GM20000 (cell line): ENCODE measurements at regions not wholly inside any gene's neighbourhood (a gene's known extent, or its start where the extent isn't known, plus 50 kb on each side); places are given as distances from the start of the nearest gene placed in this dataset.
"Not testable (repeated sequence)": the region's sequence is repeated elsewhere in the genome, so short reads cannot be mapped to it uniquely, and the experiment has no call there.

ENCODE experiments used
- DNase-seq: peaks from one replicate; pipeline ENCODE4 v3.0.0; 2012; ENCODE audit warnings: low spot score
- TF ChIP-seq, protein P1 (sequence below): IDR thresholded peaks from 2 replicates; pipeline ENCODE4 v1.5.1; 2012; ENCODE audit warnings: mild to moderate bottlenecking, control low read depth; ENCODE audit errors: extremely low read depth, missing control alignments

- TF ChIP-seq, protein P1, sequence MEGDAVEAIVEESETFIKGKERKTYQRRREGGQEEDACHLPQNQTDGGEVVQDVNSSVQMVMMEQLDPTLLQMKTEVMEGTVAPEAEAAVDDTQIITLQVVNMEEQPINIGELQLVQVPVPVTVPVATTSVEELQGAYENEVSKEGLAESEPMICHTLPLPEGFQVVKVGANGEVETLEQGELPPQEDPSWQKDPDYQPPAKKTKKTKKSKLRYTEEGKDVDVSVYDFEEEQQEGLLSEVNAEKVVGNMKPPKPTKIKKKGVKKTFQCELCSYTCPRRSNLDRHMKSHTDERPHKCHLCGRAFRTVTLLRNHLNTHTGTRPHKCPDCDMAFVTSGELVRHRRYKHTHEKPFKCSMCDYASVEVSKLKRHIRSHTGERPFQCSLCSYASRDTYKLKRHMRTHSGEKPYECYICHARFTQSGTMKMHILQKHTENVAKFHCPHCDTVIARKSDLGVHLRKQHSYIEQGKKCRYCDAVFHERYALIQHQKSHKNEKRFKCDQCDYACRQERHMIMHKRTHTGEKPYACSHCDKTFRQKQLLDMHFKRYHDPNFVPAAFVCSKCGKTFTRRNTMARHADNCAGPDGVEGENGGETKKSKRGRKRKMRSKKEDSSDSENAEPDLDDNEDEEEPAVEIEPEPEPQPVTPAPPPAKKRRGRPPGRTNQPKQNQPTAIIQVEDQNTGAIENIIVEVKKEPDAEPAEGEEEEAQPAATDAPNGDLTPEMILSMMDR, result no peak
- no peak for DNase-seq
Observed at GRCh38 chr2:163155925-163156324, 317.4 kb upstream of the KCNH7 start.

DNA sequence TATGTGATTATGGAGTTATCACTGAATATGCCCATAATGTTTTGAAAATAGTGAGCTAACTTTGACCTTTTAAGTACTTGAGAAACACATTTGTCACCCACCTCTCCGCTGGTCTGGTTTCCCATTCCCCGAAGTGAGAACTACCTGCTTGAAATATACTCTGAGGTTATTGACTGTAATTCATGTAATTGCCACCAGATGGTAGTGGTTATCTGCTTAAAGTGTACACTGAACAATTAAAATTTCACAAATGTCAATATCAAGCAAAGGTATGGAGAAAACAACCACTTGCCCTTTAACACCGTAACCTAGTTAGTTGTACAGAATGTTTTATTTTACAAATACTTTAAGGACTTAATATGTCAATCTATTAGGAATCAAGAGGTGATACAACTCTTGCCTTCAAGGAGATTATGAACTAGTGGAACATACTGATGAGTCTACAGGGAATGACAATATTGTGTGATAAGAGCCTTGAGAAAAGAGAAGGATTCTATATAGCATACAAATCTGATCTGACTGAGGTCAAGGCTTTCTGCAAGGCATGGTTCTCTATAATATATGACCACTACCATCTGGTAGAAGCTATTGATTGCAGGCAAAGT, 316.8 kb upstream of the KCNH7 start:
- peak; percentile 19 for DNase-seq
- TF ChIP-seq, protein P1, result no peak

- TF ChIP-seq, protein P1, result no peak
- DNase-seq, result no peak
Observed at GRCh38 chr2:163142618-163143017, 304.1 kb upstream of the KCNH7 start.

GRCh38 chr2:163138947-163139346, 300.4 kb upstream of the KCNH7 start:
- TF ChIP-seq, protein P1, result no peak

DNA sequence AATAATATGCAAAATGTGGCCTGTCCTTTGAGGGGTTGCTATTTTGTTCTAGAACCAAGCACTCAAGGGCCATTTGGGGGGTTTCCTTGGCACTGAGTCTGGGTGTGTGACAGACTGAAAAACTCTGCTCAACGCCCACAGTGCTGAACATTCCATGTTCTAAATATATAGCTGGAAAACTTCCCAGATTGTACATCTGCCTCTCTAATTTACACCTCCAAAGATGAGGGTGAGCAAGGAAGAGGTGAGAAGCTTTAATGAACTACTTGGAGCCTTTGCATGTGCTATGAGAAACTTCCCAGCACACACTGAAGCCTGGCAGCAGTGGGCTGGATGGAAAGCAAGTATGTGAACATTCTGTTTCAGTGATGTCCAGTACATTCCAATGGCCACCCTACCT, 296.7 kb upstream of the KCNH7 start:
- DNase-seq, result no peak
- TF ChIP-seq, protein P1, result no peak

More at GRCh38 chr2:163138947-163139346, 300.4 kb upstream of the KCNH7 start:
- no peak for DNase-seq

DNA sequence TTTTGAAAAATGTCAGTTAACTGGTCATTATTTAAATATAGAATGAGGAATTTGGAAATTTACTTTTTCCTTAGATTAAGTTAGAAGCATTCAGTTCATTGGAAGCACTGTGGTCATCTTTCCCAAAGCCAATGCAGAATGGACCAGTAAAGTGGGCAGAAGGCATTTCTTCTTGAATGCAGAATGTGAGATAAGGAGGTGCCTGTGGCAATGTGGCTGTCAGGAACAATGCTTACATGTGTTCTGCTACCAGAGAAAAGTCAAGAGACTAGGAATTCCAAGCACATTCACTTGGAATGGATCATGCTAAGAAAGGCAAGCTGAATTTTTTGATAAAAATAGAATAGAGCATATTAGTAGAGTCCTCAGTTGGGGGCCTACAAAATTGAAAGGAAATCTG, 295.0 kb upstream of the KCNH7 start:
- no peak for DNase-seq
- TF ChIP-seq, protein P1, result no peak

- TF ChIP-seq, protein P1, result no peak
- DNase-seq, result peak; percentile 8
Observed at GRCh38 chr2:163132850-163133249, 294.3 kb upstream of the KCNH7 start.

GRCh38 chr2:163132207-163132606, 293.6 kb upstream of the KCNH7 start:
- DNase-seq, result not testable (repeated sequence)
